ENCODE measurements at regions not wholly inside any gene's neighbourhood (a gene's known extent, or its start where the extent isn't known, plus 50 kb on each side); places are given as distances from the start of the nearest gene placed in this dataset.

GRCh38 chr3:31193871-31194270 lies 299.4 kb upstream of the GADL1 start:
- H3K27ac ChIP-seq, result no peak overlapping the region
- DNase-seq (no peak), ATAC-seq (ENCODE audit: low FRiP score in 2 of 2) (no peak)
- no peak for TF ChIP-seq POLR2AphosphoS5 (IDR thresholded peaks at IDR 0.05)
- TF ChIP-seq EP300 (IDR thresholded peaks at IDR 0.05), result no peak
- TF ChIP-seq, protein P1, sequence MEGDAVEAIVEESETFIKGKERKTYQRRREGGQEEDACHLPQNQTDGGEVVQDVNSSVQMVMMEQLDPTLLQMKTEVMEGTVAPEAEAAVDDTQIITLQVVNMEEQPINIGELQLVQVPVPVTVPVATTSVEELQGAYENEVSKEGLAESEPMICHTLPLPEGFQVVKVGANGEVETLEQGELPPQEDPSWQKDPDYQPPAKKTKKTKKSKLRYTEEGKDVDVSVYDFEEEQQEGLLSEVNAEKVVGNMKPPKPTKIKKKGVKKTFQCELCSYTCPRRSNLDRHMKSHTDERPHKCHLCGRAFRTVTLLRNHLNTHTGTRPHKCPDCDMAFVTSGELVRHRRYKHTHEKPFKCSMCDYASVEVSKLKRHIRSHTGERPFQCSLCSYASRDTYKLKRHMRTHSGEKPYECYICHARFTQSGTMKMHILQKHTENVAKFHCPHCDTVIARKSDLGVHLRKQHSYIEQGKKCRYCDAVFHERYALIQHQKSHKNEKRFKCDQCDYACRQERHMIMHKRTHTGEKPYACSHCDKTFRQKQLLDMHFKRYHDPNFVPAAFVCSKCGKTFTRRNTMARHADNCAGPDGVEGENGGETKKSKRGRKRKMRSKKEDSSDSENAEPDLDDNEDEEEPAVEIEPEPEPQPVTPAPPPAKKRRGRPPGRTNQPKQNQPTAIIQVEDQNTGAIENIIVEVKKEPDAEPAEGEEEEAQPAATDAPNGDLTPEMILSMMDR (IDR thresholded peaks at IDR 0.05), result no peak
- TF ChIP-seq POLR2A (IDR thresholded peaks at IDR 0.05), result no peak
- H3K4me3 ChIP-seq, result no peak overlapping the region
- H3K9me3 ChIP-seq, result no peaks in the 10 kb centered on the region
- H3K36me3 ChIP-seq, result no peaks in the 10 kb centered on the region
- H3K4me1 ChIP-seq, result peaks cover 0 to 13% (median 2%) of the 10 kb centered on the region in 4 donors
- H3K27me3 ChIP-seq, result no peaks in the 10 kb centered on the region
- 82 to 100% methylated on average over 1 of the region's 1 CpG for WGBS, 2 donors

DNA sequence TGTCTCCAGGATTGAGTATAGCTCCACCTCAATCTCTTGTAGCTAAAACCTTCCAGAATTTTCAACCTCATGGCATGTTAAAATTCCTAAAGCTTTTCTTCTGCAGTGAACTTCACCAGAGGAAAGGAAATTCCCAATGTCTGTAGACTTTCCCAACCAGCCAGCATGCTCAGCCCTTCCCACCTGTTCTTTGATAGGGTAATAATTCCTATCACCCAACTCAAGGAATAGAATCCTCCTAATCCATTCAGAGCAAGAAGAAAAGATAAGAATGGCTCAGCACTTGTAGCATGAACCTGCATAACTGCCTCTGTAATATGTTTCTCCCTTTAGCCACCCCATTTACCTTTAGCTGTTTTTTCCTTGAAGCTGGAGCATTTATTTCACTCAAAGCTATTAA lies 301.8 kb upstream of the GADL1 start:
- Histone ChIP-seq H3K9me3 (no peaks in the 10 kb centered on the region), H3K36me3 (no peaks in the 10 kb centered on the region), H3K27ac (peak overlapping the region in 1 of 4 donors; percentile 31), H3K4me3 (no peak overlapping the region), H3K4me1 (peaks cover 0 to 13% (median 2%) of the 10 kb centered on the region in 4 donors), H3K27me3 (no peaks in the 10 kb centered on the region)
- ATAC-seq (ENCODE audit: low FRiP score in 2 of 2), result no peak
- TF ChIP-seq, protein P1 (IDR thresholded peaks at IDR 0.05), result no peak
- TF ChIP-seq POLR2AphosphoS5 (IDR thresholded peaks at IDR 0.05) (no peak), POLR2A (IDR thresholded peaks at IDR 0.05) (no peak), EP300 (IDR thresholded peaks at IDR 0.05) (no peak)
- DNase-seq, result no peak

GRCh38 chr3:31196881-31197364 lies 302.5 kb upstream of the GADL1 start:
- DNase-seq, result no peak
- peak; percentile 76 to 92 for ATAC-seq (ENCODE audit: low FRiP score in 2 of 2)
- Histone ChIP-seq H3K9me3 (no peaks in the 10 kb centered on the region), H3K27me3 (no peaks in the 10 kb centered on the region), H3K4me1 (peaks cover 0 to 13% (median 2%) of the 10 kb centered on the region in 4 donors), H3K4me3 (no peak overlapping the region), H3K27ac (no peak overlapping the region), H3K36me3 (no peaks in the 10 kb centered on the region)
- TF ChIP-seq POLR2AphosphoS5 (IDR thresholded peaks at IDR 0.05) (no peak), EP300 (IDR thresholded peaks at IDR 0.05) (no peak), POLR2A (IDR thresholded peaks at IDR 0.05) (no peak)
- TF ChIP-seq, protein P1 (IDR thresholded peaks at IDR 0.05), result no peak
- WGBS, 2 donors, result 65 to 70% methylated on average over 7 of the region's 7 CpGs

- Histone ChIP-seq H3K27ac (peak overlapping the region in 1 of 4 donors; percentile 44), H3K4me1 (peaks cover 0 to 13% (median 2%) of the 10 kb centered on the region in 4 donors), H3K27me3 (no peaks in the 10 kb centered on the region), H3K9me3 (no peaks in the 10 kb centered on the region), H3K36me3 (no peaks in the 10 kb centered on the region), H3K4me3 (no peak overlapping the region)
- DNase-seq (no peak), ATAC-seq (ENCODE audit: low FRiP score in 2 of 2) (peak in 1 of 2 donors; percentile 54)
- TF ChIP-seq POLR2A (IDR thresholded peaks at IDR 0.05) (no peak), POLR2AphosphoS5 (IDR thresholded peaks at IDR 0.05) (no peak), EP300 (IDR thresholded peaks at IDR 0.05) (no peak)
- TF ChIP-seq, protein P1 (IDR thresholded peaks at IDR 0.05), result no peak
- WGBS, 2 donors, result 55 to 69% methylated on average over 2 of the region's 2 CpGs
These were observed 303.5 kb upstream of the GADL1 start for GRCh38 chr3:31197941-31198340.

GRCh38 chr3:31198890-31199289 lies 304.4 kb upstream of the GADL1 start:
- H3K27ac ChIP-seq, result no peak overlapping the region
- TF ChIP-seq, protein P1 (IDR thresholded peaks at IDR 0.05), result no peak
- TF ChIP-seq EP300 (IDR thresholded peaks at IDR 0.05), result no peak
- TF ChIP-seq POLR2AphosphoS5 (IDR thresholded peaks at IDR 0.05), result no peak
- no peak for TF ChIP-seq POLR2A (IDR thresholded peaks at IDR 0.05)

More at GRCh38 chr3:31198890-31199289, 304.4 kb upstream of the GADL1 start:
- no peak overlapping the region for H3K4me3 ChIP-seq
- ATAC-seq (ENCODE audit: low FRiP score in 2 of 2) (no peak), DNase-seq (no peak)
- H3K27me3 ChIP-seq, result no peaks in the 10 kb centered on the region
- peaks cover 0 to 13% (median 2%) of the 10 kb centered on the region in 4 donors for H3K4me1 ChIP-seq
- no peaks in the 10 kb centered on the region for H3K9me3 ChIP-seq
- no peaks in the 10 kb centered on the region for H3K36me3 ChIP-seq
